PC-9 (cell line): ENCODE measurements at regions not wholly inside any gene's neighbourhood (a gene's known extent, or its start where the extent isn't known, plus 50 kb on each side); places are given as distances from the start of the nearest gene placed in this dataset.

ENCODE experiments used
- BruUV-seq: library from RNA; stranded (reverse); fragments of 400-500 nt; replicated peaks from 2 replicates; lab custom pipeline; 2021; lab: Mats Ljungman, UMichigan
- CTCF ChIA-PET: fragments of 300-600 bp; sonication (Branson Sonifier 250); formaldehyde crosslinking; loops from one replicate; lab custom pipeline; 2022; ENCODE audit warnings: antibody characterized with exemption; lab: Charles Lee
- POLR2A ChIA-PET: fragments of 300-600 bp; sonication (Branson Sonifier 250); formaldehyde crosslinking; loops from one replicate; lab custom pipeline; 2022; ENCODE audit warnings: antibody characterized with exemption; ENCODE audit not compliant: unreplicated experiment; lab: Charles Lee
- DNase-seq, 2 experiments: peaks; one replicate each; pipeline versions ENCODE4 v3.0.0 to v3.0.0-alpha.2; 2015 to 2022; ENCODE audit warnings: mixed read lengths in 1 of 2
- H2AFZ ChIP-seq: fragments of 200-600 bp; sonication (generic); 2 replicates; pipeline ENCODE4 v1.8.1; 2017; ENCODE audit warnings: antibody characterized with exemption
- H3F3A ChIP-seq: fragments of 200-600 bp; sonication (generic); 2 replicates; pipeline ENCODE4 v1.8.1; 2017; ENCODE audit warnings: antibody characterized with exemption, mild to moderate bottlenecking, low read depth; ENCODE audit not compliant: insufficient read depth
- H3K27ac ChIP-seq: fragments of 200-600 bp; sonication (generic); 2 replicates; pipeline ENCODE4 v1.6.1; 2016; ENCODE audit warnings: mixed run types
- H3K27me3 ChIP-seq: fragments of 200-600 bp; sonication (generic); 2 replicates; pipeline ENCODE4 v1.6.1; 2016; ENCODE audit warnings: low read depth, mixed run types; ENCODE audit not compliant: insufficient read depth
- H3K36me3 ChIP-seq: fragments of 200-600 bp; sonication (generic); 2 replicates; pipeline ENCODE4 v1.6.1; 2016; ENCODE audit warnings: low read depth, mixed run types
- H3K4me1 ChIP-seq: fragments of 200-600 bp; sonication (generic); replicated peaks from 2 replicates; pipeline ENCODE4 v1.6.1; 2016; ENCODE audit warnings: mixed run types; ENCODE audit not compliant: insufficient read depth
- H3K4me2 ChIP-seq: fragments of 200-600 bp; sonication (generic); 2 replicates; pipeline ENCODE4 v1.6.1; 2017; ENCODE audit warnings: mixed run types
- H3K4me3 ChIP-seq: fragments of 200-600 bp; sonication (generic); 2 replicates; pipeline ENCODE4 v1.6.1; 2016; ENCODE audit warnings: mixed run types
- H3K79me2 ChIP-seq: fragments of 200-600 bp; sonication (generic); 2 replicates; pipeline ENCODE4 v1.6.1; 2017; ENCODE audit warnings: low read depth, mixed run types
- H3K9me2 ChIP-seq: fragments of 200-600 bp; sonication (generic); 2 replicates; pipeline ENCODE4 v1.8.1; 2017; ENCODE audit warnings: mild to moderate bottlenecking; ENCODE audit not compliant: insufficient read depth
- H3K9me3 ChIP-seq: fragments of 200-600 bp; sonication (generic); 2 replicates; pipeline ENCODE4 v1.8.1; 2016; ENCODE audit warnings: low read depth; ENCODE audit not compliant: insufficient read depth
- H4K20me1 ChIP-seq: fragments of 200-600 bp; sonication (generic); 2 replicates; pipeline ENCODE4 v1.8.1; 2017; ENCODE audit not compliant: insufficient read depth
- CTCF ChIP-seq: fragments of 200-600 bp; sonication (generic); conservative IDR thresholded peaks from 2 replicates; pipeline ENCODE4 v1.6.1; 2017; ENCODE audit warnings: mixed run types, antibody characterized with exemption, mild to moderate bottlenecking, moderate library complexity
- EZH2 ChIP-seq: fragments of 200-600 bp; sonication (generic); IDR thresholded peaks from 2 replicates; pipeline ENCODE4 v1.8.0; 2017; ENCODE audit warnings: antibody characterized with exemption, low read depth
- intact Hi-C: fragments of 100-400 bp; cut with micrococcal nuclease; formaldehyde crosslinking; loops from one replicate; pipeline ENCODE4 v1.10.0; 2022; ENCODE audit not compliant: unreplicated experiment

- H3K9me2 ChIP-seq, result no peaks in the 10 kb centered on the region
- H3K4me2 ChIP-seq, result no peak overlapping the region
- no peaks in the 10 kb centered on the region; the same call in 1 of the 2 replicates for H4K20me1 ChIP-seq
- ChIA-PET POLR2A (no interaction called here), CTCF (no interaction called here)
- peaks cover 52% of the 10 kb centered on the region for H3K27me3 ChIP-seq
- no peak overlapping the region for H3K4me3 ChIP-seq
- H2AFZ ChIP-seq, result no peak overlapping the region
- no peak for DNase-seq
- H3K36me3 ChIP-seq, result no peaks in the 10 kb centered on the region
- TF ChIP-seq CTCF, result no peak
- TF ChIP-seq EZH2, result no peak
- H3K27ac ChIP-seq, result no peak overlapping the region
- H3K9me3 ChIP-seq, result no peaks in the 10 kb centered on the region
- BruUV-seq, result no TSS peak
- intact Hi-C loops, result no loop called here
- no peaks in the 10 kb centered on the region for H3K4me1 ChIP-seq
- H3F3A ChIP-seq, result no peaks in the 10 kb centered on the region
- H3K79me2 ChIP-seq, result no peaks in the 10 kb centered on the region
Observed at GRCh38 chr15:93299675-93300074, 210.7 kb upstream of the RGMA start.

GRCh38 chr15:93298901-93299300 is 209.9 kb upstream of the RGMA start:
- peaks cover 46% of the 10 kb centered on the region for H3K27me3 ChIP-seq
- H3K27ac ChIP-seq, result no peak overlapping the region
- H3K4me3 ChIP-seq, result no peak overlapping the region
- no peak overlapping the region for H3K4me2 ChIP-seq
- no peaks in the 10 kb centered on the region for H3K9me3 ChIP-seq
- H3K36me3 ChIP-seq, result no peaks in the 10 kb centered on the region
- H4K20me1 ChIP-seq, result no peaks in the 10 kb centered on the region; the same call in 1 of the 2 replicates
- no TSS peak for BruUV-seq
- H2AFZ ChIP-seq, result no peak overlapping the region
- ChIA-PET POLR2A (no interaction called here), CTCF (no interaction called here)
- DNase-seq, result no peak
- H3F3A ChIP-seq, result no peaks in the 10 kb centered on the region
- H3K79me2 ChIP-seq, result no peaks in the 10 kb centered on the region
- TF ChIP-seq EZH2 (no peak), CTCF (no peak)
- H3K9me2 ChIP-seq, result no peaks in the 10 kb centered on the region
- no peaks in the 10 kb centered on the region for H3K4me1 ChIP-seq
- intact Hi-C loops, result no loop called here

- Histone ChIP-seq H3K4me3 (no peak overlapping the region), H3K27me3 (peaks cover 50% of the 10 kb centered on the region), H3F3A (no peaks in the 10 kb centered on the region), H3K4me1 (no peaks in the 10 kb centered on the region), H3K4me2 (no peak overlapping the region), H3K9me2 (no peaks in the 10 kb centered on the region), H3K36me3 (no peaks in the 10 kb centered on the region), H3K9me3 (no peaks in the 10 kb centered on the region), H2AFZ (no peak overlapping the region), H4K20me1 (no peaks in the 10 kb centered on the region; the same call in 1 of the 2 replicates), H3K27ac (no peak overlapping the region), H3K79me2 (no peaks in the 10 kb centered on the region)
- ChIA-PET POLR2A (no interaction called here), CTCF (no interaction called here)
- TF ChIP-seq CTCF (no peak), EZH2 (no peak)
- DNase-seq, result no peak
- BruUV-seq, result no TSS peak
- intact Hi-C loops, result no loop called here
Observed at GRCh38 chr15:93296759-93297500, 207.9 kb upstream of the RGMA start.
